Thoracic aorta (tissue), 2 donors: ENCODE measurements at regions not wholly inside any gene's neighbourhood (a gene's known extent, or its start where the extent isn't known, plus 50 kb on each side); places are given as distances from the start of the nearest gene placed in this dataset.

Source experiments
- ATAC-seq: fragments of 150-250 bp; one replicate; pipeline ENCODE4 v1.8.0; 2017; ENCODE audit warnings: low read depth; ENCODE audit not compliant: insufficient number of reproducible peaks, low FRiP score
- DNase-seq: peaks from one replicate; pipeline ENCODE4 v3.0.0-alpha.2; 2020; ENCODE audit warnings: low spot score
- H3K27ac ChIP-seq, 2 donors: fragments of 200-600 bp; sonication (generic); 1 replicate in 1 of 2; 2 replicates in 1 of 2; pipeline ENCODE4 v1.5.1; 2016; ENCODE audit warnings: mild to moderate bottlenecking in 2 of 2, moderate library complexity in 2 of 2
- H3K27me3 ChIP-seq: fragments of 200-600 bp; sonication (generic); replicated peaks from 2 replicates; pipeline ENCODE4 v1.6.0; 2016; ENCODE audit warnings: mild to moderate bottlenecking; ENCODE audit not compliant: insufficient read depth
- H3K36me3 ChIP-seq: fragments of 200-600 bp; sonication (generic); one replicate; pipeline ENCODE4 v1.5.1; 2016
- H3K4me1 ChIP-seq, 2 donors: fragments of 200-600 bp; sonication (generic); 1 replicate in 1 of 2; 2 replicates in 1 of 2; pipeline versions ENCODE4 v1.5.1 to v1.6.0; 2016; ENCODE audit warnings: low read depth in 2 of 2, mild to moderate bottlenecking in 1 of 2; ENCODE audit not compliant: control insufficient read depth in 1 of 2
- H3K4me3 ChIP-seq: fragments of 200-600 bp; sonication (generic); 2 replicates; pipeline ENCODE4 v1.5.1; 2016; ENCODE audit warnings: mild to moderate bottlenecking
- H3K9me3 ChIP-seq: fragments of 200-600 bp; sonication (generic); 2 replicates; pipeline ENCODE4 v1.5.1; 2016
- TF ChIP-seq, protein P1 (sequence below): fragments of 200-600 bp; sonication (generic); IDR thresholded peaks from one replicate; pipeline ENCODE4 v1.5.1; 2019; ENCODE audit warnings: antibody characterized with exemption

DNA sequence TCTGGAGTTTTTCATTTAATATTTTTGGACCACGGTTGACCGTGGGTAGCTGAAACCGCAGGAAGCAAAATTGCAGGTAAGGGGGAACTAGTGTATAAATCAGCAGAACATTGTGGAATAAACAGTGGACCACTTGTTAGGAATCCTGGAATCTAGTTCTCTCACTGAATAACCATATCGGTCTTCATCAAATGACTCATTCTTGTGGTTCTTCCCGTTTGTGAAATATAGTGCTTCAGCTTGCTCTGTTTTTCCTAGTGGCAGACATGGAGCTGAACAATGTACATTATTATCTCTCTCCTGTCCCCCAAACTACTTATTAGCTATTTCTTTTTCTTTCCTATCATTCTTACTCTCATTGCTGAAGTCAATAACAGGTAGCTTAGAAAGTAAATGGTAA lies 61.9 kb downstream of the HSPA13 start:
- Histone ChIP-seq H3K27me3 (no peaks in the 10 kb centered on the region), H3K4me3 (no peak overlapping the region), H3K27ac (no peak overlapping the region), H3K36me3 (no peaks in the 10 kb centered on the region), H3K9me3 (no peaks in the 10 kb centered on the region), H3K4me1 (no peaks in the 10 kb centered on the region)
- TF ChIP-seq, protein P1, sequence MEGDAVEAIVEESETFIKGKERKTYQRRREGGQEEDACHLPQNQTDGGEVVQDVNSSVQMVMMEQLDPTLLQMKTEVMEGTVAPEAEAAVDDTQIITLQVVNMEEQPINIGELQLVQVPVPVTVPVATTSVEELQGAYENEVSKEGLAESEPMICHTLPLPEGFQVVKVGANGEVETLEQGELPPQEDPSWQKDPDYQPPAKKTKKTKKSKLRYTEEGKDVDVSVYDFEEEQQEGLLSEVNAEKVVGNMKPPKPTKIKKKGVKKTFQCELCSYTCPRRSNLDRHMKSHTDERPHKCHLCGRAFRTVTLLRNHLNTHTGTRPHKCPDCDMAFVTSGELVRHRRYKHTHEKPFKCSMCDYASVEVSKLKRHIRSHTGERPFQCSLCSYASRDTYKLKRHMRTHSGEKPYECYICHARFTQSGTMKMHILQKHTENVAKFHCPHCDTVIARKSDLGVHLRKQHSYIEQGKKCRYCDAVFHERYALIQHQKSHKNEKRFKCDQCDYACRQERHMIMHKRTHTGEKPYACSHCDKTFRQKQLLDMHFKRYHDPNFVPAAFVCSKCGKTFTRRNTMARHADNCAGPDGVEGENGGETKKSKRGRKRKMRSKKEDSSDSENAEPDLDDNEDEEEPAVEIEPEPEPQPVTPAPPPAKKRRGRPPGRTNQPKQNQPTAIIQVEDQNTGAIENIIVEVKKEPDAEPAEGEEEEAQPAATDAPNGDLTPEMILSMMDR = no peak
- ATAC-seq = no peak
- no peak for DNase-seq

DNA sequence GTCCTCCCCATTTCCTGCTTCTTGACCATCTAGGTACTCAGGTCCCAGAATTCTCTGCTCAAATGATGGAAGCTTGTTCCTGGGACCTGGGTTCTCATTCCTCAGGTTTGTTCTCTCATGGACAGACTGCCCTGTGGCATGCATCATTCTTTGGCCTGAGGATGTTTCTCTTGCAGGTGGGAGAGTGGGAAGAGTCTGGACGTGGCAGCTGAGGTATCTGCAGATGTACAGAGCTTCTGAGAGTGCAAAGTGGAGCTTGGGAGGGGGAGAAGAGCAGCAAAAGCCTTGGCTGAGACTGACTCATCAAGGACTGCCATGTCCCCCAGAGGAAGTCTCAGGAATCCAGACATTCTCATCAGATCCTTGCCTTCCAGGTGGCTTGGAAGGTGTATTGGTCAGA lies 63.1 kb downstream of the HSPA13 start:
- H3K4me3 ChIP-seq = no peak overlapping the region
- no peak overlapping the region for H3K27ac ChIP-seq
- no peaks in the 10 kb centered on the region for H3K27me3 ChIP-seq
- ATAC-seq = no peak
- TF ChIP-seq, protein P1 = no peak
- H3K4me1 ChIP-seq = no peaks in the 10 kb centered on the region
- H3K9me3 ChIP-seq = no peaks in the 10 kb centered on the region
- H3K36me3 ChIP-seq = no peaks in the 10 kb centered on the region
- no peak for DNase-seq

GRCh38 chr21:14318578-14318977 lies 64.4 kb downstream of the HSPA13 start:
- TF ChIP-seq, protein P1 = no peak
- Histone ChIP-seq H3K27ac (no peak overlapping the region), H3K36me3 (no peaks in the 10 kb centered on the region), H3K4me1 (no peaks in the 10 kb centered on the region), H3K4me3 (no peak overlapping the region), H3K27me3 (no peaks in the 10 kb centered on the region), H3K9me3 (no peaks in the 10 kb centered on the region)
- DNase-seq (no peak), ATAC-seq (no peak)

DNA sequence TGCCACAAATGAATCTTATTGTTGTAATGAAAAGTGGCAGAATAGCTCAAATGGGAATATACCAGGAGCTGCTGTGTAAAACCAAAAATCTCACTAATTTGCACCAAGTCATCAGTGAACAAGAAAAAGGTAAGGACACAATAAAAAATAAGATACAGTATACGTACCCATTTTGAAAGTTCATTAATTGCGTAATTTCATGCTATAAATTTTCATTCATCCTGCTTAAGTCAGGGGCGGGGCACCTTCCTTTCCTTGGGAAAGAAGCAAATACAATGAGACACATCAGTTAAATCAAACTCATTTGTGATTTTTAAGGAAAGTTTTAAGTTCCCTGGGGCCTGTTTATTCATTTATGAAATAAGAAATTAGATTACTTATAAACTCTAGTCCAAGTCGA lies 65.4 kb downstream of the HSPA13 start:
- ATAC-seq (no peak), DNase-seq (no peak)
- Histone ChIP-seq H3K27ac (no peak overlapping the region), H3K4me3 (no peak overlapping the region), H3K4me1 (no peaks in the 10 kb centered on the region), H3K9me3 (no peaks in the 10 kb centered on the region), H3K36me3 (no peaks in the 10 kb centered on the region), H3K27me3 (no peaks in the 10 kb centered on the region)
- TF ChIP-seq, protein P1 = no peak

DNA sequence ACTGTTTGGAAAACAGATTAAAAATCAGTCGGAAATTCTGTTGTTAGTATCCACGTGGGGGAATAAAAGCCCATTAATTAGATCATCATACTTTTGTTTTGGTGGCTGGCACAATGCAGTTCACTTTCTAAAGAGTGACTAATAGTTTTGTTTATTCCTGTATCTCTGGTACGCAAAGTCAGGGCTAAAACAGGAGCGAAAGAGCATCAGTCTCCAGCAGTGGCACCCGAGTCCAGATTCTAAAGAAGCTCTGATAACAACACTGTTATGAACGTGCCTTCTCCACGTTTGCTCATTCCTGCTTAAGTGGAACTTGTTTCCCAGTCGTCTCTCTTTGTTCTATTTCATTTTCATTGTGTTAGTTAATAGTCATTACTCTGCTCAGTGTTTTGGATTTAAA lies 69.6 kb downstream of the HSPA13 start:
- no peak for ATAC-seq
- Histone ChIP-seq H3K36me3 (no peaks in the 10 kb centered on the region), H3K4me1 (no peaks in the 10 kb centered on the region), H3K27ac (no peak overlapping the region), H3K27me3 (no peaks in the 10 kb centered on the region), H3K4me3 (no peak overlapping the region), H3K9me3 (no peaks in the 10 kb centered on the region)
- TF ChIP-seq, protein P1 = no peak
- DNase-seq = no peak
